Cardiac muscle cell (in vitro differentiated cells and primary cell): ENCODE measurements at regions not wholly inside any gene's neighbourhood (a gene's known extent, or its start where the extent isn't known, plus 50 kb on each side); places are given as distances from the start of the nearest gene placed in this dataset.
A peak's percentile ranks its signal among the peaks of the same experiment; 100 is the strongest.

Experiments
- DNase-seq, 2 donors: peaks; one replicate each; pipeline versions ENCODE4 v3.0.0 to v3.0.0-alpha.2; 2010 to 2017; ENCODE audit warnings: low read depth in 1 of 2, low spot score in 1 of 2
- H3K27ac ChIP-seq: fragments of 200-600 bp; sonication (generic); 2 replicates; pipeline ENCODE4 v1.5.1; 2016
- H3K27me3 ChIP-seq: fragments of 200-600 bp; sonication (generic); 2 replicates; pipeline ENCODE4 v1.6.0; 2016; ENCODE audit warnings: control low read depth
- H3K36me3 ChIP-seq: fragments of 200-600 bp; sonication (generic); 2 replicates; pipeline ENCODE4 v1.5.1; 2016; ENCODE audit warnings: control low read depth
- H3K4me1 ChIP-seq: fragments of 200-600 bp; sonication (generic); 2 replicates; pipeline ENCODE4 v1.8.1; 2017; ENCODE audit warnings: low read depth, mild to moderate bottlenecking, mixed run types
- H3K4me3 ChIP-seq: fragments of 200-600 bp; sonication (generic); 2 replicates; pipeline ENCODE4 v1.5.1; 2016; ENCODE audit warnings: mild to moderate bottlenecking
- H3K9me3 ChIP-seq: fragments of 200-600 bp; sonication (generic); 2 replicates; pipeline ENCODE4 v1.5.1; 2017; ENCODE audit warnings: low read depth, mild to moderate bottlenecking, control low read depth
- CTCF ChIP-seq: IDR thresholded peaks from 2 replicates; pipeline ENCODE4 v1.5.1; 2012; ENCODE audit warnings: low read depth, mild to moderate bottlenecking, low read length

GRCh38 chr2:19805266-19805665 is 96.5 kb downstream of the TTC32 start:
- H3K4me1 ChIP-seq, result peaks cover 8% of the 10 kb centered on the region
- no peaks in the 10 kb centered on the region for H3K9me3 ChIP-seq
- no peak overlapping the region for H3K4me3 ChIP-seq
- no peak overlapping the region for H3K27ac ChIP-seq
- no peaks in the 10 kb centered on the region for H3K36me3 ChIP-seq
- DNase-seq, result no peak
- no peaks in the 10 kb centered on the region for H3K27me3 ChIP-seq
- TF ChIP-seq CTCF, result no peak

- Histone ChIP-seq H3K36me3 (no peaks in the 10 kb centered on the region), H3K27ac (no peak overlapping the region), H3K4me3 (no peak overlapping the region), H3K4me1 (peaks cover 13% of the 10 kb centered on the region), H3K9me3 (no peaks in the 10 kb centered on the region), H3K27me3 (no peaks in the 10 kb centered on the region)
- no peak for TF ChIP-seq CTCF
- DNase-seq, result no peak
Observed at GRCh38 chr2:19804639-19805260, 97.0 kb downstream of the TTC32 start.

DNA sequence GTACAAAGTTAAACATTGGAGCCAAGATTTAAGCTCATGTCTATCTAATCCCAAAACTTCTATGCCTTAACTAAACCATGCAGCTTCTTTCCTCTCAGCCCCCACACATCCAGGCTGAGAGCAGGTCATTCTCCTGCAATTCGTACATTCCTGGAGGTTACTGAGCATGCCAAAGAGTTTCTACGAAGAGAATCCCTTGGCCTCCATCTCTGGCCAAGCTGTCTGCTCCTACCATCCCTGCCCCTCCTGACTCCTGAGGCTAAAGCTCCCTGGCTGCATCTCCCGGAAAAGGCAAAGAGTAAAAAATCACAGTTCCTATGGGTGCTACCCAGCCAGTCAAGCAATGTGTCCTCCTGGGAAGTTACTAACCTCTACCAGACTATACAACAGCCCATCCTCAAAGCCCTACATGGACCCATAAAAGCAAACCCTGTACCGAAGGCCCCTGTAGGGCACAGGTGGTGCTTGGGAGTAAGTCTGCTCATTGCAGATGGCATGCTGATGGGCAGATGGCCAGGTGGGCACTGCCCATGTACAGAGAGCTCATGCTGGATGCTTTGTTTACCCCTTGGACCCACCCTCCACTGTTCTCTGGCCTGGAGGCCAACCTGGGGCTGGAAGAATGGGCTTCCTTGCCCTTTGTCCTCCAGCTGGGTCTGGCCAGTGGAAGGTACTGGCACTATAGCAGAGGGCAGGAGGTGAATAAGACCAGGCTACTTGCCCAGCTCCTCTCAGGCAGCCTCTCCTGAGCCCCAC is 99.5 kb downstream of the TTC32 start:
- Histone ChIP-seq H3K36me3 (no peaks in the 10 kb centered on the region), H3K27me3 (no peaks in the 10 kb centered on the region), H3K27ac (no peak overlapping the region), H3K4me3 (no peak overlapping the region), H3K9me3 (no peaks in the 10 kb centered on the region), H3K4me1 (peaks cover 13% of the 10 kb centered on the region)
- peak in 1 of 2 donors; percentile 72 for DNase-seq
- no peak for TF ChIP-seq CTCF

- Histone ChIP-seq H3K27me3 (no peaks in the 10 kb centered on the region), H3K4me3 (no peak overlapping the region), H3K4me1 (peaks cover 13% of the 10 kb centered on the region), H3K36me3 (no peaks in the 10 kb centered on the region), H3K9me3 (no peaks in the 10 kb centered on the region), H3K27ac (no peak overlapping the region)
- peak in 1 of 2 donors; percentile 96 for DNase-seq
- no peak for TF ChIP-seq CTCF
Observed at GRCh38 chr2:19801367-19802080, 100.3 kb downstream of the TTC32 start.

- Histone ChIP-seq H3K27ac (no peak overlapping the region), H3K27me3 (no peaks in the 10 kb centered on the region), H3K9me3 (no peaks in the 10 kb centered on the region), H3K4me3 (no peak overlapping the region), H3K4me1 (peaks cover 13% of the 10 kb centered on the region), H3K36me3 (no peaks in the 10 kb centered on the region)
- TF ChIP-seq CTCF, result no peak
- DNase-seq, result no peak
Observed at GRCh38 chr2:19800796-19801195, 101.0 kb downstream of the TTC32 start.
